SK-N-SH (cell line): ENCODE measurements at regions not wholly inside any gene's neighbourhood (a gene's known extent, or its start where the extent isn't known, plus 50 kb on each side); places are given as distances from the start of the nearest gene placed in this dataset.

ENCODE experiments used
- EZH2phosphoT487 ChIP-seq: fragments of 200-600 bp; sonication (generic); IDR thresholded peaks from 2 replicates; pipeline ENCODE4 v1.6.1; 2017; ENCODE audit warnings: low read depth, mixed run types, mild to moderate bottlenecking, antibody characterized with exemption, moderate library complexity, borderline replicate concordance
- GABPA ChIP-seq: IDR thresholded peaks from 2 replicates; pipeline ENCODE4 v1.4.0; 2012; ENCODE audit warnings: low read depth, mild to moderate bottlenecking
- MXI1 ChIP-seq: IDR thresholded peaks from 2 replicates; pipeline ENCODE4 v1.6.1; 2012; ENCODE audit warnings: mild to moderate bottlenecking, low read depth, low read length, improper control_type of control experiment
- TAF1 ChIP-seq: IDR thresholded peaks from 2 replicates; pipeline ENCODE4 v1.6.1; 2012; ENCODE audit warnings: low read depth, mild to moderate bottlenecking, low read length, moderate library complexity, borderline replicate concordance
- TEAD4 ChIP-seq: IDR thresholded peaks from 2 replicates; pipeline ENCODE4 v1.4.0; 2012; ENCODE audit warnings: mild to moderate bottlenecking, borderline replicate concordance; ENCODE audit not compliant: insufficient read depth
- YY1 ChIP-seq: IDR thresholded peaks from 2 replicates; pipeline ENCODE4 v1.4.0; 2012; ENCODE audit warnings: low read depth, mild to moderate bottlenecking
- TF ChIP-seq, protein P1 (sequence below): fragments of 200-600 bp; sonication (generic); IDR thresholded peaks from 2 replicates; pipeline ENCODE4 v1.6.1; 2017; ENCODE audit warnings: antibody characterized with exemption, mild to moderate bottlenecking, moderate library complexity
- TF ChIP-seq, protein P2 (sequence below): IDR thresholded peaks from 2 replicates; pipeline ENCODE4 v1.4.0; 2012; ENCODE audit warnings: low read depth
- TF ChIP-seq, protein P3 (sequence below): fragments of 150-350 bp; IDR thresholded peaks from 2 replicates; pipeline ENCODE4 v1.6.1; 2017; ENCODE audit warnings: antibody characterized with exemption, low read length, low read depth, borderline replicate concordance
- TF ChIP-seq, protein P4 (sequence below): IDR thresholded peaks from 2 replicates; pipeline ENCODE4 v1.6.1; 2012; ENCODE audit warnings: mild to moderate bottlenecking, low read depth, low read length, moderate library complexity

DNA sequence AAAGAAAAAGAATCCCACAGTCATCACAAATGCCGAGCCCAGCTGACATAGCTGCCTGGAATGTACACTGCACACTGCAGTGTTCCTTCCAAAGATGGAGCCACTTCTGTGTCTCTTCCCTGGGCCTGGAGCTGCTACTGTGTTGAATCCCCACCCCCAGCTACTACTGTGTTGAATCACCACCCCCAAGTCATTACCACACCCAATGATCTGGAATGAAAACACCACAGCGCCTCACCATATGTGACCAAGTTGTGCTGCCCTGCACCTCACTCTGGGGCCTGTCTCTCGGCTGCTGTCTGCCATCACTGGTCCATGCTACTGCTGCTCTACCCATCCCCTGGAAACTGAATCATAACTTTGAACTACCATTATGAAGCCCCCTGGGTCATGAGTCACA is 861.2 kb downstream of the UQCRFS1 start:
- TF ChIP-seq, protein P1, sequence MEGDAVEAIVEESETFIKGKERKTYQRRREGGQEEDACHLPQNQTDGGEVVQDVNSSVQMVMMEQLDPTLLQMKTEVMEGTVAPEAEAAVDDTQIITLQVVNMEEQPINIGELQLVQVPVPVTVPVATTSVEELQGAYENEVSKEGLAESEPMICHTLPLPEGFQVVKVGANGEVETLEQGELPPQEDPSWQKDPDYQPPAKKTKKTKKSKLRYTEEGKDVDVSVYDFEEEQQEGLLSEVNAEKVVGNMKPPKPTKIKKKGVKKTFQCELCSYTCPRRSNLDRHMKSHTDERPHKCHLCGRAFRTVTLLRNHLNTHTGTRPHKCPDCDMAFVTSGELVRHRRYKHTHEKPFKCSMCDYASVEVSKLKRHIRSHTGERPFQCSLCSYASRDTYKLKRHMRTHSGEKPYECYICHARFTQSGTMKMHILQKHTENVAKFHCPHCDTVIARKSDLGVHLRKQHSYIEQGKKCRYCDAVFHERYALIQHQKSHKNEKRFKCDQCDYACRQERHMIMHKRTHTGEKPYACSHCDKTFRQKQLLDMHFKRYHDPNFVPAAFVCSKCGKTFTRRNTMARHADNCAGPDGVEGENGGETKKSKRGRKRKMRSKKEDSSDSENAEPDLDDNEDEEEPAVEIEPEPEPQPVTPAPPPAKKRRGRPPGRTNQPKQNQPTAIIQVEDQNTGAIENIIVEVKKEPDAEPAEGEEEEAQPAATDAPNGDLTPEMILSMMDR: no peak
- TF ChIP-seq YY1 (no peak), GABPA (no peak), TAF1 (no peak), TEAD4 (no peak), MXI1 (no peak), EZH2phosphoT487 (no peak)
- TF ChIP-seq, protein P2, sequence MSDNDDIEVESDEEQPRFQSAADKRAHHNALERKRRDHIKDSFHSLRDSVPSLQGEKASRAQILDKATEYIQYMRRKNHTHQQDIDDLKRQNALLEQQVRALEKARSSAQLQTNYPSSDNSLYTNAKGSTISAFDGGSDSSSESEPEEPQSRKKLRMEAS: no peak
- TF ChIP-seq, protein P3, sequence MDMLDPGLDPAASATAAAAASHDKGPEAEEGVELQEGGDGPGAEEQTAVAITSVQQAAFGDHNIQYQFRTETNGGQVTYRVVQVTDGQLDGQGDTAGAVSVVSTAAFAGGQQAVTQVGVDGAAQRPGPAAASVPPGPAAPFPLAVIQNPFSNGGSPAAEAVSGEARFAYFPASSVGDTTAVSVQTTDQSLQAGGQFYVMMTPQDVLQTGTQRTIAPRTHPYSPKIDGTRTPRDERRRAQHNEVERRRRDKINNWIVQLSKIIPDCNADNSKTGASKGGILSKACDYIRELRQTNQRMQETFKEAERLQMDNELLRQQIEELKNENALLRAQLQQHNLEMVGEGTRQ: no peak
- TF ChIP-seq, protein P4, sequence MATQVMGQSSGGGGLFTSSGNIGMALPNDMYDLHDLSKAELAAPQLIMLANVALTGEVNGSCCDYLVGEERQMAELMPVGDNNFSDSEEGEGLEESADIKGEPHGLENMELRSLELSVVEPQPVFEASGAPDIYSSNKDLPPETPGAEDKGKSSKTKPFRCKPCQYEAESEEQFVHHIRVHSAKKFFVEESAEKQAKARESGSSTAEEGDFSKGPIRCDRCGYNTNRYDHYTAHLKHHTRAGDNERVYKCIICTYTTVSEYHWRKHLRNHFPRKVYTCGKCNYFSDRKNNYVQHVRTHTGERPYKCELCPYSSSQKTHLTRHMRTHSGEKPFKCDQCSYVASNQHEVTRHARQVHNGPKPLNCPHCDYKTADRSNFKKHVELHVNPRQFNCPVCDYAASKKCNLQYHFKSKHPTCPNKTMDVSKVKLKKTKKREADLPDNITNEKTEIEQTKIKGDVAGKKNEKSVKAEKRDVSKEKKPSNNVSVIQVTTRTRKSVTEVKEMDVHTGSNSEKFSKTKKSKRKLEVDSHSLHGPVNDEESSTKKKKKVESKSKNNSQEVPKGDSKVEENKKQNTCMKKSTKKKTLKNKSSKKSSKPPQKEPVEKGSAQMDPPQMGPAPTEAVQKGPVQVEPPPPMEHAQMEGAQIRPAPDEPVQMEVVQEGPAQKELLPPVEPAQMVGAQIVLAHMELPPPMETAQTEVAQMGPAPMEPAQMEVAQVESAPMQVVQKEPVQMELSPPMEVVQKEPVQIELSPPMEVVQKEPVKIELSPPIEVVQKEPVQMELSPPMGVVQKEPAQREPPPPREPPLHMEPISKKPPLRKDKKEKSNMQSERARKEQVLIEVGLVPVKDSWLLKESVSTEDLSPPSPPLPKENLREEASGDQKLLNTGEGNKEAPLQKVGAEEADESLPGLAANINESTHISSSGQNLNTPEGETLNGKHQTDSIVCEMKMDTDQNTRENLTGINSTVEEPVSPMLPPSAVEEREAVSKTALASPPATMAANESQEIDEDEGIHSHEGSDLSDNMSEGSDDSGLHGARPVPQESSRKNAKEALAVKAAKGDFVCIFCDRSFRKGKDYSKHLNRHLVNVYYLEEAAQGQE: no peak
